HEK293 (cell line): ENCODE measurements at regions not wholly inside any gene's neighbourhood (a gene's known extent, or its start where the extent isn't known, plus 50 kb on each side); places are given as distances from the start of the nearest gene placed in this dataset.

ENCODE experiments used
- CTCF ChIA-PET: fragments of 350-600 bp; formaldehyde crosslinking; extraction: SDS; loops from one replicate; lab custom pipeline; 2021; ENCODE audit warnings: antibody characterized with exemption; lab: Yijun Ruan, JAX
- POLR2A ChIA-PET: fragments of 300-600 bp; formaldehyde crosslinking; extraction: SDS; loops from one replicate; lab custom pipeline; 2020; ENCODE audit warnings: antibody characterized with exemption, inconsistent platforms; lab: Yijun Ruan, JAX
- H3K27ac ChIP-seq: fragments of 200-500 bp; sonication (Bioruptor generic); 2 replicates; pipeline ENCODE4 v1.5.1; 2014; ENCODE audit warnings: low read depth, low read length, control low read depth, inconsistent platforms; ENCODE audit errors: extremely low read depth
- H3K36me3 ChIP-seq, 2 experiments: fragments of 200-500 bp in 1 of 2; sonication (Bioruptor generic) in 1 of 2; 1 replicate in 1 of 2; 2 replicates in 1 of 2; pipeline ENCODE4 v1.5.1; 2014 to 2017; ENCODE audit warnings: inconsistent platforms in 2 of 2, low read length in 2 of 2; ENCODE audit not compliant: control insufficient read depth in 2 of 2, insufficient read depth in 1 of 2
- H3K4me1 ChIP-seq: fragments of 200-500 bp; sonication (Bioruptor generic); 2 replicates; pipeline ENCODE4 v1.5.1; 2014; ENCODE audit warnings: mild to moderate bottlenecking, low read length, inconsistent platforms; ENCODE audit not compliant: control insufficient read depth, insufficient read depth
- H3K4me3 ChIP-seq: 2 replicates; pipeline ENCODE4 v1.5.1; 2011; ENCODE audit warnings: low read depth, mild to moderate bottlenecking, control low read depth, low read length, moderate library complexity
- H3K9me3 ChIP-seq: fragments of 200-500 bp; sonication (Bioruptor generic); 2 replicates; pipeline ENCODE4 v1.5.1; 2014; ENCODE audit warnings: low read depth, low read length, inconsistent platforms; ENCODE audit not compliant: control insufficient read depth, insufficient read depth
- GFI1B ChIP-seq: fragments of 450-650 bp; formaldehyde crosslinking; IDR thresholded peaks from 2 replicates; pipeline ENCODE4 v1.5.1; 2016; ENCODE audit warnings: missing biosample characterization, missing genetic modification characterization
- KLF7 ChIP-seq: fragments of 450-650 bp; formaldehyde crosslinking; IDR thresholded peaks from 2 replicates; pipeline ENCODE4 v1.5.1; 2016; ENCODE audit warnings: missing biosample characterization, missing genetic modification characterization, borderline replicate concordance
- ZBTB44 ChIP-seq: fragments of 450-650 bp; IDR thresholded peaks from 2 replicates; pipeline ENCODE4 v1.5.1; 2018; ENCODE audit warnings: missing biosample characterization, mild to moderate bottlenecking, missing genetic modification characterization
- ZFHX2 ChIP-seq: fragments of 450-650 bp; formaldehyde crosslinking; conservative IDR thresholded peaks from 2 replicates; pipeline ENCODE4 v1.5.1; 2016; ENCODE audit warnings: missing biosample characterization, missing genetic modification characterization
- ZNF19 ChIP-seq: fragments of 450-650 bp; formaldehyde crosslinking; IDR thresholded peaks from 2 replicates; pipeline ENCODE4; 2016; ENCODE audit warnings: missing biosample characterization, missing genetic modification characterization, low read depth
- ZNF558 ChIP-seq: fragments of 450-650 bp; formaldehyde crosslinking; IDR thresholded peaks from 2 replicates; pipeline ENCODE4 v1.5.1; 2016; ENCODE audit warnings: missing biosample characterization, missing genetic modification characterization
- ZNF571 ChIP-seq: fragments of 450-650 bp; formaldehyde crosslinking; IDR thresholded peaks from 2 replicates; pipeline ENCODE4 v1.5.0; 2017; ENCODE audit warnings: missing biosample characterization, missing genetic modification characterization
- ZNF658 ChIP-seq: fragments of 450-650 bp; formaldehyde crosslinking; IDR thresholded peaks from 2 replicates; pipeline ENCODE4; 2016; ENCODE audit warnings: missing biosample characterization, missing genetic modification characterization
- TF ChIP-seq, protein P1 (sequence below): fragments of 450-650 bp; formaldehyde crosslinking; IDR thresholded peaks from 2 replicates; pipeline ENCODE4 v1.5.1; 2016; ENCODE audit warnings: missing biosample characterization, missing genetic modification characterization
- TF ChIP-seq, protein P2 (sequence below): fragments of 450-650 bp; formaldehyde crosslinking; IDR thresholded peaks from 2 replicates; pipeline ENCODE4 v1.5.1; 2017; ENCODE audit warnings: missing biosample characterization, missing genetic modification characterization
- TF ChIP-seq, protein P3 (sequence below): fragments of 450-650 bp; formaldehyde crosslinking; IDR thresholded peaks from 2 replicates; pipeline ENCODE4 v1.5.1; 2016; ENCODE audit warnings: missing biosample characterization, missing genetic modification characterization
- TF ChIP-seq, protein P4 (sequence below): fragments of 450-650 bp; formaldehyde crosslinking; IDR thresholded peaks from 2 replicates; pipeline ENCODE4 v1.5.1; 2016; ENCODE audit warnings: missing biosample characterization, missing genetic modification characterization

DNA sequence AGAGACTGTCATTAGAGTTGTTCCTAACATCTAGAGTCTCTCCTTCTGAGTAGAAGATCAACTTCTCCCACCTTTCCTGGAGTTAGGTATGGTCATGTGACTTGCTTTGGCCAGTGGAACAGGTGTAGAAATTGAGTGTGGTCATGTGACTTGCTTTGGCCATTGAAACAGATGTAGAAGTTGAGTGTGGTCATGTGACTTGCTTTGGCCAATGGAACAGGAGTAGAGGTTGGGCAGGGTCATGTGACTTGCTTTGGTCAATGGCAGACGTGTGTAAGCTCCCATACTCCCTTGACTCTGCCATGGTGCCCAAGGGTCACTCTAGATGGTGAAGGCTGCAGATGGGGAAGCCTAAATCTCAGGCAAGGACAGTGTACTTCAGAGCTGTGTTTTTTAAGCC lies 306.0 kb downstream of the NPHP4 start:
- CTCF ChIA-PET, result interaction anchor here (1.2 kb wide), 1 partner anchor 176 kb away, joined by 3 read pairs; no protein-coding TSS in a partner anchor
- TF ChIP-seq, protein P1, sequence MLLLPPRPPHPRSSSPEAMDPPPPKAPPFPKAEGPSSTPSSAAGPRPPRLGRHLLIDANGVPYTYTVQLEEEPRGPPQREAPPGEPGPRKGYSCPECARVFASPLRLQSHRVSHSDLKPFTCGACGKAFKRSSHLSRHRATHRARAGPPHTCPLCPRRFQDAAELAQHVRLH (tag by site-specific recombination), result no peak
- TF ChIP-seq ZNF658 (tag by site-specific recombination) (no peak), KLF7 (tag by site-specific recombination) (no peak), ZNF571 (tag by site-specific recombination) (no peak), ZNF19 (tag by site-specific recombination) (no peak), GFI1B (no peak)
- TF ChIP-seq, all 188 proteins: peak for 0
- H3K36me3 ChIP-seq, result no peaks in the 10 kb centered on the region
- H3K4me3 ChIP-seq, result no peak overlapping the region
- no peaks in the 10 kb centered on the region for H3K4me1 ChIP-seq
- H3K27ac ChIP-seq, result no peak overlapping the region
- no peaks in the 10 kb centered on the region for H3K9me3 ChIP-seq
- POLR2A ChIA-PET, result no interaction called here

DNA sequence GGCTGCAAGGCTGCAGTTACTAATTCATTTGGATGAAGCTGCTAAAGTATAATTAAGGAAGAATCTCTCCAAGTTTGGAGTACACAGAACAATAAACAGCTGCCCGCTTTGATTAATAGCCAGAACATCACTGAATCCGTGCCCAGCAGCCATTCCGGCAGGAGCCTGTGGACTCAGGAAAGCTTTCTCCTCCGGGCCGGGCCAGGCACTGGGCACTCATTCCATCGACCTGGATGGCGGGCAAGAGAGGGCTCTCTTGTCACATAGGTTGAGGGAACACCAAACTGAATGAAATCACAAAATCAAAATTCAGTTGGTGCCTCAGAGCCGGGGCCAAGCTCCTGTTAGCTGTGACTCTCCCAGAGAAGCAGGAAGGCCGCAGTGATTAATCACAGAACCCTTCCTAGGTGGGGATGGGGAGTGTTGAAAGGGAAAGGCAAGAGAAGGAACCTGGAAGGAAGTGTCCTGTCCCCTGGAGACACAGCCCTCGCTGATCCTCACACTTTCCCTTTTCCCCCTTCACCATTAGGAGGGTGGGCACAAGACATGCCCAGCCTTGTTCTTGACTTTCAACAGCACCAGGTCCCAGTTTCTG lies 306.7 kb downstream of the NPHP4 start:
- ChIA-PET CTCF (interaction anchor here (0.7 to 1.2 kb wide), 2 partner anchors 18 to 175 kb away, joined by 3 read pairs; no protein-coding TSS in a partner anchor), POLR2A (no interaction called here)
- Histone ChIP-seq H3K27ac (no peak overlapping the region), H3K9me3 (no peaks in the 10 kb centered on the region), H3K4me1 (no peaks in the 10 kb centered on the region), H3K36me3 (no peaks in the 10 kb centered on the region), H3K4me3 (no peak overlapping the region)
- TF ChIP-seq ZFHX2 (tag by site-specific recombination) (no peak), ZNF558 (tag by site-specific recombination) (no peak), ZBTB44 (tag by site-specific recombination) (no peak)
- TF ChIP-seq, protein P2, sequence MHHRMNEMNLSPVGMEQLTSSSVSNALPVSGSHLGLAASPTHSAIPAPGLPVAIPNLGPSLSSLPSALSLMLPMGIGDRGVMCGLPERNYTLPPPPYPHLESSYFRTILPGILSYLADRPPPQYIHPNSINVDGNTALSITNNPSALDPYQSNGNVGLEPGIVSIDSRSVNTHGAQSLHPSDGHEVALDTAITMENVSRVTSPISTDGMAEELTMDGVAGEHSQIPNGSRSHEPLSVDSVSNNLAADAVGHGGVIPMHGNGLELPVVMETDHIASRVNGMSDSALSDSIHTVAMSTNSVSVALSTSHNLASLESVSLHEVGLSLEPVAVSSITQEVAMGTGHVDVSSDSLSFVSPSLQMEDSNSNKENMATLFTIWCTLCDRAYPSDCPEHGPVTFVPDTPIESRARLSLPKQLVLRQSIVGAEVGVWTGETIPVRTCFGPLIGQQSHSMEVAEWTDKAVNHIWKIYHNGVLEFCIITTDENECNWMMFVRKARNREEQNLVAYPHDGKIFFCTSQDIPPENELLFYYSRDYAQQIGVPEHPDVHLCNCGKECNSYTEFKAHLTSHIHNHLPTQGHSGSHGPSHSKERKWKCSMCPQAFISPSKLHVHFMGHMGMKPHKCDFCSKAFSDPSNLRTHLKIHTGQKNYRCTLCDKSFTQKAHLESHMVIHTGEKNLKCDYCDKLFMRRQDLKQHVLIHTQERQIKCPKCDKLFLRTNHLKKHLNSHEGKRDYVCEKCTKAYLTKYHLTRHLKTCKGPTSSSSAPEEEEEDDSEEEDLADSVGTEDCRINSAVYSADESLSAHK (tag by site-specific recombination), result no peak
- TF ChIP-seq, protein P3, sequence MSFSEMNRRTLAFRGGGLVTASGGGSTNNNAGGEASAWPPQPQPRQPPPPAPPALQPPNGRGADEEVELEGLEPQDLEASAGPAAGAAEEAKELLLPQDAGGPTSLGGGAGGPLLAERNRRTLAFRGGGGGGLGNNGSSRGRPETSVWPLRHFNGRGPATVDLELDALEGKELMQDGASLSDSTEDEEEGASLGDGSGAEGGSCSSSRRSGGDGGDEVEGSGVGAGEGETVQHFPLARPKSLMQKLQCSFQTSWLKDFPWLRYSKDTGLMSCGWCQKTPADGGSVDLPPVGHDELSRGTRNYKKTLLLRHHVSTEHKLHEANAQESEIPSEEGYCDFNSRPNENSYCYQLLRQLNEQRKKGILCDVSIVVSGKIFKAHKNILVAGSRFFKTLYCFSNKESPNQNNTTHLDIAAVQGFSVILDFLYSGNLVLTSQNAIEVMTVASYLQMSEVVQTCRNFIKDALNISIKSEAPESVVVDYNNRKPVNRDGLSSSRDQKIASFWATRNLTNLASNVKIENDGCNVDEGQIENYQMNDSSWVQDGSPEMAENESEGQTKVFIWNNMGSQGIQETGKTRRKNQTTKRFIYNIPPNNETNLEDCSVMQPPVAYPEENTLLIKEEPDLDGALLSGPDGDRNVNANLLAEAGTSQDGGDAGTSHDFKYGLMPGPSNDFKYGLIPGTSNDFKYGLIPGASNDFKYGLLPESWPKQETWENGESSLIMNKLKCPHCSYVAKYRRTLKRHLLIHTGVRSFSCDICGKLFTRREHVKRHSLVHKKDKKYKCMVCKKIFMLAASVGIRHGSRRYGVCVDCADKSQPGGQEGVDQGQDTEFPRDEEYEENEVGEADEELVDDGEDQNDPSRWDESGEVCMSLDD (tag by site-specific recombination), result no peak
- TF ChIP-seq, protein P4, sequence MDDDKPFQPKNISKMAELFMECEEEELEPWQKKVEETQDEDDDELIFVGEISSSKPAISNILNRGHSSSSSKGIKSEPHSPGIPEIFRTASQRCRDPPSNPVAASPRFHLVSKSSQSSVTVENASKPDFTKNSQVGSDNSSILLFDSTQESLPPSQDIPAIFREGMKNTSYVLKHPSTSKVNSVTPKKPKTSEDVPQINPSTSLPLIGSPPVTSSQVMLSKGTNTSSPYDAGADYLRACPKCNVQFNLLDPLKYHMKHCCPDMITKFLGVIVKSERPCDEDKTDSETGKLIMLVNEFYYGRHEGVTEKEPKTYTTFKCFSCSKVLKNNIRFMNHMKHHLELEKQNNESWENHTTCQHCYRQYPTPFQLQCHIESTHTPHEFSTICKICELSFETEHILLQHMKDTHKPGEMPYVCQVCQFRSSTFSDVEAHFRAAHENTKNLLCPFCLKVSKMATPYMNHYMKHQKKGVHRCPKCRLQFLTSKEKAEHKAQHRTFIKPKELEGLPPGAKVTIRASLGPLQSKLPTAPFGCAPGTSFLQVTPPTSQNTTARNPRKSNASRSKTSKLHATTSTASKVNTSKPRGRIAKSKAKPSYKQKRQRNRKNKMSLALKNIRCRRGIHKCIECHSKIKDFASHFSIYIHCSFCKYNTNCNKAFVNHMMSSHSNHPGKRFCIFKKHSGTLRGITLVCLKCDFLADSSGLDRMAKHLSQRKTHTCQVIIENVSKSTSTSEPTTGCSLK, result no peak
